Neural progenitor cell (in vitro differentiated cells): ENCODE measurements at regions not wholly inside any gene's neighbourhood (a gene's known extent, or its start where the extent isn't known, plus 50 kb on each side); places are given as distances from the start of the nearest gene placed in this dataset.

Source experiments
- EZH2phosphoT487 ChIP-seq: fragments of 200-600 bp; sonication (generic); IDR thresholded peaks from 2 replicates; pipeline ENCODE4 v1.6.1; 2017; ENCODE audit warnings: antibody characterized with exemption
- TF ChIP-seq, protein P1 (sequence below): fragments of 200-600 bp; sonication (generic); IDR thresholded peaks from 2 replicates; pipeline ENCODE4 v1.5.1; 2017; ENCODE audit warnings: antibody characterized with exemption, mild to moderate bottlenecking

DNA sequence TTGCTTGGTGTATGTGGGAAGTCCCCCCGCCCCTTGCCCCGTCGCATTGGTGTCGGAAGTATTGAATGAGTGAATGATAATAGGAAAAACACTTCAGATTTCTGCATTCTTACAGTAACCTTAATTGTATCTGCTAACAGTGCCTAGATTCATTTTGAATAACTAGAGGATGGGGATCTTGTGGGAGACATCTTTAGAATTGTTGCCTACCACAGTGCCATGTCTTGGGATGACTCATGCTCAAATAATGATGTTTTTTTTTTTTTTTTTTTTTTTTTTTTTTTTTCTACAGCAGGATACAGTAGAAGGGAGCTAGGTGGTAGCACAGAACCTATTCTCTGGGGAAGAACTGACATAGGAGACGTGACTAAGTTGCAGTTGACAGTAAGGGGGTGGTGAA lies 237.9 kb downstream of the USP25 start:
- TF ChIP-seq, protein P1, sequence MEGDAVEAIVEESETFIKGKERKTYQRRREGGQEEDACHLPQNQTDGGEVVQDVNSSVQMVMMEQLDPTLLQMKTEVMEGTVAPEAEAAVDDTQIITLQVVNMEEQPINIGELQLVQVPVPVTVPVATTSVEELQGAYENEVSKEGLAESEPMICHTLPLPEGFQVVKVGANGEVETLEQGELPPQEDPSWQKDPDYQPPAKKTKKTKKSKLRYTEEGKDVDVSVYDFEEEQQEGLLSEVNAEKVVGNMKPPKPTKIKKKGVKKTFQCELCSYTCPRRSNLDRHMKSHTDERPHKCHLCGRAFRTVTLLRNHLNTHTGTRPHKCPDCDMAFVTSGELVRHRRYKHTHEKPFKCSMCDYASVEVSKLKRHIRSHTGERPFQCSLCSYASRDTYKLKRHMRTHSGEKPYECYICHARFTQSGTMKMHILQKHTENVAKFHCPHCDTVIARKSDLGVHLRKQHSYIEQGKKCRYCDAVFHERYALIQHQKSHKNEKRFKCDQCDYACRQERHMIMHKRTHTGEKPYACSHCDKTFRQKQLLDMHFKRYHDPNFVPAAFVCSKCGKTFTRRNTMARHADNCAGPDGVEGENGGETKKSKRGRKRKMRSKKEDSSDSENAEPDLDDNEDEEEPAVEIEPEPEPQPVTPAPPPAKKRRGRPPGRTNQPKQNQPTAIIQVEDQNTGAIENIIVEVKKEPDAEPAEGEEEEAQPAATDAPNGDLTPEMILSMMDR = no peak
- no peak for TF ChIP-seq EZH2phosphoT487
